OCI-LY7 (cell line): ENCODE measurements at regions not wholly inside any gene's neighbourhood (a gene's known extent, or its start where the extent isn't known, plus 50 kb on each side); places are given as distances from the start of the nearest gene placed in this dataset.
"Not testable (repeated sequence)": the region's sequence is repeated elsewhere in the genome, so short reads cannot be mapped to it uniquely, and the experiment has no call there.

Source experiments
- BruUV-seq: library from RNA; stranded (reverse); fragments of 400-500 nt; replicated peaks from 2 replicates; lab custom pipeline; 2021; lab: Mats Ljungman, UMichigan
- CTCF ChIA-PET: fragments of 300-600 bp; sonication (Branson Sonifier 250); formaldehyde crosslinking; loops from one replicate; lab custom pipeline; 2022; ENCODE audit warnings: antibody characterized with exemption; ENCODE audit not compliant: unreplicated experiment; lab: Charles Lee
- POLR2A ChIA-PET: fragments of 300-600 bp; sonication (Branson Sonifier 250); formaldehyde crosslinking; loops from one replicate; lab custom pipeline; 2022; ENCODE audit warnings: antibody characterized with exemption; lab: Charles Lee
- DNase-seq: peaks from one replicate; pipeline ENCODE4 v3.0.0-alpha.2; 2015; ENCODE audit warnings: low spot score
- H2AFZ ChIP-seq: fragments of 200-600 bp; sonication (generic), shearing (Covaris generic); 2 replicates; pipeline ENCODE4 v1.6.1; 2014; ENCODE audit warnings: mild to moderate bottlenecking, antibody characterized with exemption, low read length, moderate library complexity
- H3K27ac ChIP-seq: fragments of 200-600 bp; sonication (generic); 2 replicates; pipeline ENCODE4 v1.5.1; 2014; ENCODE audit warnings: mixed run types, low read depth, mild to moderate bottlenecking, moderate library complexity, low read length, inconsistent platforms; ENCODE audit not compliant: poor library complexity, severe bottlenecking
- H3K36me3 ChIP-seq: fragments of 200-600 bp; sonication (generic); 2 replicates; pipeline ENCODE4 v1.6.1; 2014; ENCODE audit warnings: mild to moderate bottlenecking, antibody characterized with exemption, low read length, moderate library complexity, mixed read lengths; ENCODE audit not compliant: insufficient read depth
- H3K4me1 ChIP-seq: fragments of 200-600 bp; sonication (generic); 2 replicates; pipeline ENCODE4 v1.5.1; 2014; ENCODE audit warnings: mild to moderate bottlenecking, low read length; ENCODE audit not compliant: insufficient read depth, poor library complexity, severe bottlenecking
- H3K4me2 ChIP-seq: fragments of 200-600 bp; sonication (generic); 2 replicates; pipeline ENCODE4 v1.6.1; 2014; ENCODE audit warnings: mild to moderate bottlenecking, low read length
- H3K4me3 ChIP-seq: fragments of 200-600 bp; sonication (generic); 2 replicates; pipeline ENCODE4 v1.5.1; 2014; ENCODE audit warnings: mild to moderate bottlenecking, low read depth, low read length; ENCODE audit not compliant: poor library complexity, severe bottlenecking
- H3K79me2 ChIP-seq: fragments of 200-600 bp; sonication (generic); 2 replicates; pipeline ENCODE4 v1.6.1; 2016; ENCODE audit warnings: low read depth, mild to moderate bottlenecking, low read length, moderate library complexity, mixed read lengths; ENCODE audit not compliant: insufficient read depth
- H3K9me2 ChIP-seq: fragments of 200-600 bp; sonication (generic); 2 replicates; pipeline ENCODE4 v1.6.1; 2016; ENCODE audit warnings: mild to moderate bottlenecking, low read length, mixed read lengths; ENCODE audit not compliant: insufficient read depth
- H3K9me3 ChIP-seq: fragments of 200-600 bp; sonication (generic); 2 replicates; pipeline ENCODE4 v1.6.1; 2014; ENCODE audit warnings: mild to moderate bottlenecking, mixed run types, low read length, mixed read lengths
- H4K20me1 ChIP-seq: fragments of 200-600 bp; sonication (generic); 2 replicates; pipeline ENCODE4 v1.6.1; 2014; ENCODE audit warnings: mild to moderate bottlenecking, antibody characterized with exemption, low read length, moderate library complexity, mixed read lengths; ENCODE audit not compliant: insufficient read depth
- CTCF ChIP-seq: fragments of 200-600 bp; sonication (generic); conservative IDR thresholded peaks from 2 replicates; pipeline ENCODE4 v1.5.1; 2014; ENCODE audit warnings: mild to moderate bottlenecking, antibody characterized with exemption, low read length, moderate library complexity, mixed read lengths
- EZH2phosphoT487 ChIP-seq: fragments of 200-600 bp; sonication (generic); IDR thresholded peaks from 2 replicates; pipeline ENCODE4 v1.6.1; 2018; ENCODE audit warnings: low read depth, borderline replicate concordance, mild to moderate bottlenecking, mixed run types, antibody characterized with exemption, low read length, moderate library complexity, mixed read lengths
- intact Hi-C: fragments of 100-400 bp; cut with micrococcal nuclease; formaldehyde crosslinking; loops from one replicate; pipeline ENCODE4 v1.10.0; 2022; ENCODE audit not compliant: unreplicated experiment

DNA sequence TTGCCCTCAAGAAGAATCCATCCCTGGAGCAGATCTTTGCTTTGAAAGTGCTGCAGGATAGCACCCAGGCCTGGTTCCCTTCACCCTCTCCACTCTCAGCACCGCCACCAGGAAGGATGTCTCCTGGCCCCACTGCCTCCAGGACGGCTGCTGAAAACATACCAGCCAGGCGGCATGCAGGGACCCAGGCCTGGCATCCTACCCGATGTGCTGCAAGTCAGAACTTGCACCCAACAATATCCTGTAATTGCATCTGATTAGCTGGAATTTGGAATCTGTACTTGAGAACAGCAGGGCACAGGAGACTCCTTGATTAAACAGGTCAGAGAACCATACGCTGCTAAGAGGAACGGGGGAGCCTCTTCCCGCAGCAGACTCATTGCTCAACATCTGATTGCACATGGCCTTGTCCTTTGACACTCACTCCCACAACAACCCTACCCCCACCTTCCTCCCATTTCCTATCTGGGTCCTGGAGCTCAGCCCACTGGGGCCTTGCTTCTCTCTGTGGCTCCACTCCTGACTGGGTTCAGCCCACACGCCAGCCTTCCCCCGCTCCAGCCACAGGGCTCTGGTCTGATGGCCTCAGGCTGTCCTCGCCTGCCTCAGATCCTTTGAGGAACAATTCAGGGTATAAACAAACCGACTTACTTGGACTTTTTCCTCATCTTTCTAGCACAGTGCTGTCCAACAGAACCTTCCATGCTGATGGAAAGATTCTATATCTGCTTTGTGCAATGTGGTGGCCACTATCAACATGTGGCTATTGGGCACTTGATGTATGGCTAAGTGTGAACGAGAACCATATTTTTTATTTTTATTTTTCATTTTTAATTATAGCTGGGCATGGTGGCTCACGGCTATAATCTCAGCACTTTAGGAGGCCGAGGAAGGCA is 78.0 kb downstream of the FGD2 start:
- TF ChIP-seq CTCF = no peak
- TF ChIP-seq EZH2phosphoT487 = no peak
- no peaks in the 10 kb centered on the region for H3K36me3 ChIP-seq
- no peak overlapping the region for H3K27ac ChIP-seq
- H3K9me2 ChIP-seq = no peaks in the 10 kb centered on the region
- no peak for DNase-seq
- no peaks in the 10 kb centered on the region for H3K9me3 ChIP-seq
- H4K20me1 ChIP-seq = no peaks in the 10 kb centered on the region
- intact Hi-C loops = no loop called here
- H3K4me3 ChIP-seq = no peak overlapping the region
- CTCF ChIA-PET = no interaction called here
- H2AFZ ChIP-seq = no peak overlapping the region
- POLR2A ChIA-PET = interaction anchor here (0.6 to 1.5 kb wide), 4 partner anchors 12 to 851 kb away, joined by 3 to 7 read pairs (median 4); no protein-coding TSS in a partner anchor
- H3K4me2 ChIP-seq = no peak overlapping the region
- H3K79me2 ChIP-seq = no peaks in the 10 kb centered on the region
- no peaks in the 10 kb centered on the region for H3K4me1 ChIP-seq
- BruUV-seq = no TSS peak

DNA sequence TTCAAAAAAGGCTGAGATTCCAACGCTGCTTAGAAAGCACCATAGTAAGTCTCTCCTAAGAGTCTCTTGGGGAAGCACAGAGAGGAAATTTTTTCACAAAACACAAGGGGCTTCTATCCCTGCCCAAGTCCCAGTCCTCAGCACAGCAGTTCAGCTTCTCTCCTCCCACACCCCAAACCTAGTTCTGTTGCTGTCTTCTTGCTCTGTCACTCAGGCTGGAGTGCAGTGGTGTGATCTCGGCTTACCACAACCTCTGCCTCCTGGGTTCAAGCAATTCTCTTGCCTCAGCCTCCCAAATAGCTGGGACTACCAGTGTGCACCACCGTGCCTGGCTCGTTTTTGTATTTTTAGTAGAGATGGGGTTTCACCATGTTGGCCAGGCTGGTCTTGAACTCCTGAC is 79.2 kb downstream of the FGD2 start:
- POLR2A ChIA-PET, H4K20me1 ChIP-seq, H3K9me2 ChIP-seq, H3K9me3 ChIP-seq, intact Hi-C loops, H3K27ac ChIP-seq, H3K4me3 ChIP-seq, DNase-seq, H3K36me3 ChIP-seq, BruUV-seq, CTCF ChIA-PET, H3K4me1 ChIP-seq, H3K4me2 ChIP-seq, H3K79me2 ChIP-seq, H2AFZ ChIP-seq: not testable (repeated sequence)

- Histone ChIP-seq H3K79me2 (no peaks in the 10 kb centered on the region), H3K9me3 (no peaks in the 10 kb centered on the region), H2AFZ (no peak overlapping the region), H3K4me1 (no peaks in the 10 kb centered on the region), H4K20me1 (no peaks in the 10 kb centered on the region), H3K4me3 (no peak overlapping the region), H3K36me3 (no peaks in the 10 kb centered on the region), H3K27ac (no peak overlapping the region), H3K9me2 (no peaks in the 10 kb centered on the region), H3K4me2 (no peak overlapping the region)
- TF ChIP-seq CTCF (no peak), EZH2phosphoT487 (no peak)
- BruUV-seq = no TSS peak
- ChIA-PET CTCF (no interaction called here), POLR2A (no interaction called here)
- no peak for DNase-seq
- intact Hi-C loops = no loop called here
These were observed 79.7 kb downstream of the FGD2 start for GRCh38 chr6:37085198-37085597.
